Activated CD4-positive, alpha-beta T cell treated with anti-CD3 and anti-CD28 coated beads, Interleukin-2, Interleukin-4, amounts not matched to agents 100 ng/mL and 50 ng/mL, durations not matched to agents 16 hours and 8 hours (primary cell): ENCODE measurements at regions not wholly inside any gene's neighbourhood (a gene's known extent, or its start where the extent isn't known, plus 50 kb on each side); places are given as distances from the start of the nearest gene placed in this dataset.

Source experiments
- DNase-seq: peaks from one replicate; pipeline ENCODE4 v3.0.0-alpha.2; 2020; ENCODE audit warnings: low spot score

DNA sequence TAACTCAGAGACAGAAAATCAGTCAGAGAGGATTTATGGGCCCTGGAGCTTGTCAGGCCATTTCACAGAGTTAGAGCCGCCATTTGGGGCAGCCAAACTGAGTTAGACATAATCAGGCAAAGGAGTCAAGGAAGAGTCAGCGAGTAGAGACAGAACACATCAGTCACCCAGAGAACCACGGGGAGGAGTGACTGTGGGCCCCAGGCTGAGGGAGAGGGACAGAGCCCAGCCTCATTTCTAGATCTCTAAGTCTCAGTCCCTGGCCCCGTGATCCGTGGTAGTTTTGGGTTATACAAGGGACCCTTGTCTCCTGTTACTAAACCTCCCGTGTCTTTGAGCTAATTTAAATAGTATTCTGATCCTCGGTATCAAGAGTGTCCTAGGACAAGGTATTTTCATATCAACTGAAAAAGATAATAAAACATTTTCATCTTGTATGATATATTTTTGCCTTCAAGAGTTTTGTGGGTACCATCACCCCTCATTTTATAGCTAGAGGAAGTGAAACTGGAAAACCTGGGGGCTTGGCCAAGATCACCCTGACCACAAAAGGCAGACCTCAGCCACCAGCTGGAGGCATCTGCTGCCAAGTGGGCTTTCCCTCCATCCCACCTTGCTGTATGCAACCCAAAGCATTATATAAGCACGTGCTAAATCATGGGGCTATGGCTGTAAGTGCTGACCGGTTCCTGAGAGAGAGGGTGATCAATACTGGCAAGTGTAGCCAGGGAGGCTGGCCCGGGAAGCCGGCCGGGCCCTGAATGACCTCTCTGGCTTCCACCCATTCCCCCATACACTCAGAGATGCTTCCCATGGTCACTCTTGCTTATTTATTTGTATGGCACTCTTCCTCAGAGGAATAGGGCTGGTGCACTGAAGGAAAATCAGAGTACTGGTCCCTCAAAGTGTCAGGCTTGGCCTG is 204.1 kb downstream of the BCOR start:
- no peak for DNase-seq

DNA sequence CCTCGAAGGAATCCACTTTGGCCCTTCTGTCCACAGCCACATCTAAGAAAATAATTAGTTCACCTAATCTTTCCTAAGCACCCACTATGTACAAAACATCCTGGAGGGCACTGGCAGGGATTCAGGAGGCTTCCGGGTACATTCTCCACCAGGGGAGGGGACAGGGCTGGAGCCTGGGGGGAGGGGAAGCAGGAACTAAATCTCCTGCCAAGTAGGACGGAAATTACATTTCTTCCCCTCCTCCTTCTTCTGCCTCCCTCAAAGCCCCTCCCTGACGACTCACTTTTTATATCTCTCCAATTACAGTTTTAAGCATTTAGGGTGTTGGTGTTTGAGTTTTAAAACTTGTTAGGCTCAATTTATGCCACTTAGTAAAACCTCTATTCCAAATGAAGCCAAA is 203.1 kb downstream of the BCOR start:
- no peak for DNase-seq

- no peak for DNase-seq
These were observed 202.3 kb downstream of the BCOR start for GRCh38 chrX:39895218-39896110.

DNA sequence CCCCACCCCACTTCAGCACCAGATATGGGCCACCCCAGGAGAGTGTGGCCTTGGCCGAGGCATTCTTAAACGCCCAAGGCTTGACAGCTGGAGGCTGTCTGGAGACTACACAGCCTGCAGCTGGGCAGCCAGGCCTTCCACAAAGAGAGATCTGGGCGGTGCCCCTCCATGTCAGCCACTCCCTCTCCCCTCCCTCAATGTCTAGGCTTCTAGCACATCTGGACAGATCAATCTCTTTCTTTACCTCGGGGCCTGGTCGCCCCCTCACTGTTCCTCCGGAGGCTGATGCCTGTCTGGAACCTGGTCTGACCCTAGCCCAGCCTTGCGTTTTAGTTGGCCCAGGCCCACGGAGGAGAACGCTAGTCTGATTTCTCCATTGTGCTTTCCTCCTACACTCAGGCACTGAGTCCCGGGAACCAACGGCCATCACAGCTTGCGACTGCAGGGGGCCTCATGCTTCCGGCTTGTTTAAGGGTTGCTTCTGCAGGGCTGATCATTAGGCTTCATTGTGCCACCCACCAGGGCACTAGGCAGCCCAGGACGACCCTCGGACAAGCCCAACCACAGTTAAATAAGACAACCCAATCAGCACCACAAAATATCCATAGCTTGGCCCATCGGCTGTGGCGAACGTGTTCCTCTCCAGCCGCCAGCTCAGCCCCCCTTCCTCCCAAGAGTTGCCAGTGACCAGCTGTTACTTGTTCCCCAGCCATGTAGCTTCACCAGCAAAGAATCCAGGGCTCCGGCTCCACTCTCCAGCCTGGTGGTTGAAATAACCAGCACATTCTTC is 200.6 kb downstream of the BCOR start:
- no peak for DNase-seq

- no peak for DNase-seq
These were observed 200.0 kb downstream of the BCOR start for GRCh38 chrX:39897741-39898097.

DNA sequence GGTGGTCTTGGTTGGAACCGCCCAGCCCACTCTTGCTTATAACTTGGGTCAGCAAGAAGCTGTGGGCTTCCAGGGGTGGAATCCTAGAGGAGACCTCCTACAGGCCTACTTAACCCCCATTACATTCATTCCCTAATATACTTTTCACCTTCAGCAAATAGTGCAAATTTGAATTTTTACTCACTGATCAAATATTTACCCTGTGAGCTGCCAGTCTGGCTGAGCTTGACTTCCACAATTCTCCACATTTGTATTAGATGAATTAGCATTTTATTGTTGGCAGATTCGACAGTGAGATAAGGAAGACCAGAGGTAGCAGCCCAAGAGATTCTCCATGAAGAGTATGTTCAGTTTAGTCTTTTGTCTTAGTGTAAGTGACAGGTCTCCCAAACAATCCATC is 199.6 kb downstream of the BCOR start:
- DNase-seq: no peak

GRCh38 chrX:39899059-39899458 is 198.7 kb downstream of the BCOR start:
- no peak for DNase-seq

- DNase-seq: no peak
These were observed 197.6 kb downstream of the BCOR start for GRCh38 chrX:39899856-39900776.

- no peak for DNase-seq
These were observed 197.0 kb downstream of the BCOR start for GRCh38 chrX:39900777-39901170.

- peak; percentile 47 for DNase-seq
These were observed 194.4 kb downstream of the BCOR start for GRCh38 chrX:39903343-39903742.

GRCh38 chrX:39903937-39904336 is 193.8 kb downstream of the BCOR start:
- DNase-seq: peak; percentile 75

GRCh38 chrX:39904816-39905537 is 192.8 kb downstream of the BCOR start:
- no peak for DNase-seq

- no peak for DNase-seq
These were observed 192.2 kb downstream of the BCOR start for GRCh38 chrX:39905538-39905891.

DNA sequence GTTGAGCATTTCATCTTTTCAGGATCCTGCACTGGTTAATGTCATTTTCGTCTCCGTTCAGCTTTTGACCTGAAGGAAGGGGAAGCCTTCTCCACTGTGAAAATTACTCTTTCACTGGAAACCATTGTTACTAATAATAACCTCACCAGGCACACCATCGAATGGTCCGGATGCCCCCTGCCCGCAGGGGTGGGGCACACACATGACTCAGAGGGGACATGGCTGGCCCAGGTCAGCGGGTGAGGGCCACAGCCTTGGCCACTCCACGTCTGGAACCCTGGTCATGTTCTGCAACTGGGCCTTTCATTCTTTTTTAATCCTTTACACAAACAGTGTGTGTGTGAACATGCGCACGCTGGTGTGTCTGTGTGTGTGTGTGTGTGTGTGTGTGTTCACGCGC is 191.8 kb downstream of the BCOR start:
- no peak for DNase-seq

- DNase-seq: no peak
These were observed 189.6 kb downstream of the BCOR start for GRCh38 chrX:39907964-39908661.

GRCh38 chrX:39909996-39910395 is 187.8 kb downstream of the BCOR start:
- no peak for DNase-seq

DNA sequence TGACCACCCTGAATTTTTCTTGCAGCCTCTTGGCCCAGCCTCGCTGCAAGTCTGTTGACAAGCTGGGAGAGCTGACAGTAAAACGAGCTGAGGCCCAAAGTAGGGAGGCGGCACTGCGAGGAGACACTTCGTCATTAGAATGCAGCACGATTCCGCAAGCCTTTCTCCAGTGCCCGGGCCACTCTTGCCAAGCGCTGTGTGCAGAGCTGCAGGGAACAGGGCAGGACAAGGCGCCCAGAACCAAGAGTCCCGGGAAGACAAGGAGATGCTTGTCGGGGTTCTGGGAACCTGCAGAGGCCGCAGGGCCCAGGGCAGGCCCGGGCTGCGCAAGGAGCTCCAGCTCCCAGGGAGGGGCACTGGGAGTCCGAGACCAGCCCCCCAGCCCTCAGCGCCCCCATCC is 187.1 kb downstream of the BCOR start:
- DNase-seq: no peak

DNA sequence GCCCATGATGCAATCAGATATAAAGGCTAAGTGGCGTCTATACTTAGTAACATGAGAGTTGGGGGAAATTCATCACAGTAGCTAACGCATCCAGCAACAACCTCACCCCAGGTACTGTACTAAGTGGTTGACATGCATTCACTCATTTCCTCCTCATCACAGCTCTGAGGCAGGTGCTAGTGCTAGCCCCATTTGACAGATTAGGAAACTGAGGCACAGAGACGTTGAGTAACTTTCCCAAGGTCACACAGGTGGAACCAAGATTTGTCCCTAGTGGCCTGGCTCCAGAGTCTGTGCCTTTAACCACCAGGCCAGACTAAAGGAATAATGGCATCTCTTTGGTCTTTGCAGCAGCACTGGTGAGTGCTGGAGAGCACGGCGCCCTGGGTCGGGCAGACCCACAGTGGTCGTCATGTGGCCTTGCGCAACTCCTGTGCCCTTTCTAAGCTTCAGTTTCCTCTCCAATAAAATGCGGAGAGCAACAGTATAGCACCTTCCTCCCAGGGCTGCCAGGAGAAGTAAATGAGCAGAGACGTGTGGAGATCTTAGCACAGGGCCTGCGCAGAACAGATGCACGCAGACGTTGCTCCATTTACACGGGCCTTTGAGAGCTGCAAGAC is 186.4 kb downstream of the BCOR start:
- no peak for DNase-seq

GRCh38 chrX:39912126-39912525 is 185.6 kb downstream of the BCOR start:
- DNase-seq: no peak

GRCh38 chrX:39915081-39915480 is 182.7 kb downstream of the BCOR start:
- DNase-seq: no peak
